Keratinocyte (primary cell): ENCODE measurements at regions not wholly inside any gene's neighbourhood (a gene's known extent, or its start where the extent isn't known, plus 50 kb on each side); places are given as distances from the start of the nearest gene placed in this dataset.

Experiments
- DNase-seq: peaks from one replicate; pipeline ENCODE4 v3.0.0-alpha.2; 2011; ENCODE audit warnings: low read depth, missing footprints, low spot score
- FAIRE-seq: peaks from 2 replicates; lab custom pipeline; 2011; peaks lifted over from hg19 to GRCh38; lab: Jason Lieb, UNC
- H2AFZ ChIP-seq: 2 replicates; pipeline ENCODE4 v1.6.0; 2012; ENCODE audit warnings: low read length, control low read depth, inconsistent platforms; ENCODE audit not compliant: control insufficient read depth
- H3K27ac ChIP-seq: 2 replicates; pipeline ENCODE4 v1.5.1; 2011; ENCODE audit warnings: low read length; ENCODE audit not compliant: control insufficient read depth, insufficient read depth
- H3K27me3 ChIP-seq: 3 replicates; pipeline ENCODE4 v1.6.0; 2011; ENCODE audit warnings: low read length; ENCODE audit not compliant: control insufficient read depth, insufficient read depth; ENCODE audit errors: extremely low read depth
- H3K36me3 ChIP-seq, 2 experiments: 2 replicates in 1 of 2; 3 replicates in 1 of 2; pipeline ENCODE4 v1.5.1; 2011; ENCODE audit warnings: low read length in 2 of 2, mild to moderate bottlenecking in 1 of 2; ENCODE audit not compliant: control insufficient read depth in 2 of 2, insufficient read depth in 2 of 2; ENCODE audit errors: extremely low read depth in 1 of 2
- H3K4me1 ChIP-seq: 3 replicates; pipeline ENCODE4 v1.5.1; 2011; ENCODE audit warnings: low read length; ENCODE audit not compliant: control insufficient read depth, insufficient read depth; ENCODE audit errors: extremely low read depth
- H3K4me2 ChIP-seq: 3 replicates; pipeline ENCODE4 v1.6.0; 2011; ENCODE audit warnings: low read depth, low read length; ENCODE audit not compliant: control insufficient read depth, insufficient read depth; ENCODE audit errors: extremely low read depth
- H3K4me3 ChIP-seq, 3 experiments: fragments of 200-600 bp in 1 of 3; sonication (generic) in 1 of 3; 2 replicates in 2 of 3; 3 replicates in 1 of 3; pipeline ENCODE4 v1.5.1; 2011 to 2016; ENCODE audit warnings: low read length in 3 of 3, mild to moderate bottlenecking in 3 of 3, control low read depth in 2 of 3, inconsistent platforms in 1 of 3, low read depth in 1 of 3, mixed read lengths in 1 of 3, mixed run types in 1 of 3, moderate library complexity in 1 of 3; ENCODE audit not compliant: control insufficient read depth in 2 of 3, insufficient read depth in 2 of 3; ENCODE audit errors: extremely low read depth in 1 of 3
- H3K79me2 ChIP-seq: 2 replicates; pipeline ENCODE4 v1.6.0; 2012; ENCODE audit warnings: low read length; ENCODE audit not compliant: control insufficient read depth, insufficient read depth
- H3K9ac ChIP-seq: 3 replicates; pipeline ENCODE4 v1.6.0; 2011; ENCODE audit warnings: low read length; ENCODE audit not compliant: control insufficient read depth, insufficient read depth; ENCODE audit errors: extremely low read depth
- H3K9me1 ChIP-seq: 3 replicates; pipeline ENCODE4 v1.6.0; 2011; ENCODE audit warnings: low read length; ENCODE audit not compliant: control insufficient read depth, insufficient read depth; ENCODE audit errors: extremely low read depth
- H3K9me3 ChIP-seq: 2 replicates; pipeline ENCODE4 v1.5.1; 2012; ENCODE audit warnings: low read depth, low read length; ENCODE audit not compliant: control insufficient read depth
- H4K20me1 ChIP-seq: 3 replicates; pipeline ENCODE4 v1.6.0; 2011; ENCODE audit warnings: low read length; ENCODE audit not compliant: control insufficient read depth, insufficient read depth; ENCODE audit errors: extremely low read depth
- CTCF ChIP-seq, 3 experiments: IDR thresholded peaks in 1 of 3; conservative IDR thresholded peaks in 1 of 3; optimal IDR thresholded peaks in 1 of 3; 2 replicates in 2 of 3; 3 replicates in 1 of 3; pipeline versions ENCODE3 to v1.5.1; 2011; ENCODE audit warnings: low read length in 3 of 3, mild to moderate bottlenecking in 3 of 3, moderate library complexity in 2 of 3, control low read depth in 1 of 3, inconsistent platforms in 1 of 3; ENCODE audit not compliant: insufficient read depth in 2 of 3; ENCODE audit errors: extremely low read depth in 1 of 3
- EZH2 ChIP-seq: IDR thresholded peaks from one replicate; pipeline ENCODE4 v1.6.1; 2012; ENCODE audit warnings: inconsistent platforms, mild to moderate bottlenecking, low read length, moderate library complexity
- dilution Hi-C: fragments of 300-500 bp; cut with MboI; formaldehyde crosslinking; loops from one replicate; pipeline ENCODE4 v1.7.0; 2020; ENCODE audit warnings: low sequenced_read_pairs; ENCODE audit not compliant: extremely low pct_ligation_motif_present

- H3K27ac ChIP-seq = no peak overlapping the region
Observed at GRCh38 chr10:111455776-111456426, 379.1 kb downstream of the ADRA2A start.

GRCh38 chr10:111458256-111458655, 381.4 kb downstream of the ADRA2A start:
- no peak for TF ChIP-seq EZH2
- H3K36me3 ChIP-seq = no peaks in the 10 kb centered on the region
- no peaks in the 10 kb centered on the region for H4K20me1 ChIP-seq
- dilution Hi-C loops = no loop called here
- DNase-seq = no peak
- FAIRE-seq = no peak
- H2AFZ ChIP-seq = no peak overlapping the region
- no peak overlapping the region for H3K9ac ChIP-seq
- no peaks in the 10 kb centered on the region for H3K9me1 ChIP-seq
- H3K4me3 ChIP-seq = no peak overlapping the region
- H3K9me3 ChIP-seq = no peaks in the 10 kb centered on the region
- H3K4me2 ChIP-seq = no peak overlapping the region
- no peaks in the 10 kb centered on the region for H3K27me3 ChIP-seq
- no peak overlapping the region for H3K27ac ChIP-seq
- H3K4me1 ChIP-seq = no peaks in the 10 kb centered on the region
- H3K79me2 ChIP-seq = no peaks in the 10 kb centered on the region

More at GRCh38 chr10:111455776-111456426, 379.1 kb downstream of the ADRA2A start:
- FAIRE-seq (no peak), DNase-seq (no peak)
- H3K27me3 ChIP-seq = no peaks in the 10 kb centered on the region
- H4K20me1 ChIP-seq = no peaks in the 10 kb centered on the region
- H3K79me2 ChIP-seq = no peaks in the 10 kb centered on the region
- no peaks in the 10 kb centered on the region for H3K9me3 ChIP-seq
- dilution Hi-C loops = no loop called here
- no peak overlapping the region for H3K4me2 ChIP-seq
- H3K4me1 ChIP-seq = no peaks in the 10 kb centered on the region
- no peak overlapping the region for H3K9ac ChIP-seq
- H3K9me1 ChIP-seq = no peaks in the 10 kb centered on the region
- H2AFZ ChIP-seq = no peak overlapping the region
- TF ChIP-seq EZH2 (no peak), CTCF (optimal IDR thresholded peaks at IDR 0.05 in 1 of 3, IDR thresholded peaks at IDR 0.05 in 1 of 3, conservative IDR thresholded peaks at IDR 0.05 in 1 of 3; ENCODE audit: extremely low read depth in 1 of 3, insufficient read depth in 2 of 3, low read length in 3 of 3) (no peak)
- no peaks in the 10 kb centered on the region for H3K36me3 ChIP-seq
- H3K4me3 ChIP-seq = no peak overlapping the region

GRCh38 chr10:111459967-111460366, 383.1 kb downstream of the ADRA2A start:
- no peaks in the 10 kb centered on the region for H3K79me2 ChIP-seq
- H3K4me3 ChIP-seq = no peak overlapping the region
- H3K9ac ChIP-seq = no peak overlapping the region
- no peaks in the 10 kb centered on the region for H3K4me1 ChIP-seq
- no peak overlapping the region for H3K27ac ChIP-seq
- FAIRE-seq (no peak), DNase-seq (no peak)
- TF ChIP-seq EZH2 (no peak), CTCF (optimal IDR thresholded peaks at IDR 0.05 in 1 of 3, IDR thresholded peaks at IDR 0.05 in 1 of 3, conservative IDR thresholded peaks at IDR 0.05 in 1 of 3; ENCODE audit: extremely low read depth in 1 of 3, insufficient read depth in 2 of 3, low read length in 3 of 3) (no peak)
- no peaks in the 10 kb centered on the region for H3K36me3 ChIP-seq
- H3K9me3 ChIP-seq = no peaks in the 10 kb centered on the region
- no peak overlapping the region for H3K4me2 ChIP-seq
- H3K9me1 ChIP-seq = no peaks in the 10 kb centered on the region
- no peaks in the 10 kb centered on the region for H3K27me3 ChIP-seq
- dilution Hi-C loops = no loop called here
- no peaks in the 10 kb centered on the region for H4K20me1 ChIP-seq
- H2AFZ ChIP-seq = no peak overlapping the region
